ENCODE measurements at regions not wholly inside any gene's neighbourhood (a gene's known extent, or its start where the extent isn't known, plus 50 kb on each side); places are given as distances from the start of the nearest gene placed in this dataset.

- Histone ChIP-seq H4K8ac (replicated peaks; ENCODE audit: insufficient read length, low read depth, low read length) (no peak overlapping the region), H4K20me1 (ENCODE audit: control insufficient read depth, insufficient read depth, insufficient read length) (no peaks in the 10 kb centered on the region), H2BK120ac (ENCODE audit: low read depth, low read length, poor library complexity, severe bottlenecking) (no peak overlapping the region), H3K27ac (ENCODE audit: insufficient read length, low read depth, low read length) (no peak overlapping the region), H3K9ac (ENCODE audit: extremely low read depth, insufficient read length, low read length) (no peak overlapping the region), H2AFZ (ENCODE audit: low read length) (no peak overlapping the region), H3K27me3 (ENCODE audit: insufficient read depth, low read length) (no peaks in the 10 kb centered on the region), H3K79me1 (ENCODE audit: insufficient read depth, low read depth, low read length, poor library complexity, severe bottlenecking) (no peaks in the 10 kb centered on the region), H2BK5ac (ENCODE audit: insufficient read length, low read length) (no peak overlapping the region), H3K4me1 (ENCODE audit: insufficient read depth, low read length) (no peaks in the 10 kb centered on the region), H3K4ac (ENCODE audit: low read depth, low read length) (no peak overlapping the region), H3K56ac (ENCODE audit: insufficient read length, low read depth, low read length) (no peak overlapping the region), H2AK5ac (ENCODE audit: insufficient read length, low read length) (no peak overlapping the region), H3K23me2 (ENCODE audit: insufficient read length, low read depth, low read length, poor library complexity, severe bottlenecking) (no peaks in the 10 kb centered on the region), H3K18ac (ENCODE audit: insufficient read length, low read depth, low read length) (no peak overlapping the region), H3K14ac (ENCODE audit: insufficient read depth, low read length) (no peak overlapping the region), H4K91ac (ENCODE audit: insufficient read length, low read depth, low read length) (no peak overlapping the region), H3K9me3 (ENCODE audit: control insufficient read depth, low read depth, low read length) (no peaks in the 10 kb centered on the region), H3K23ac (ENCODE audit: insufficient read length, low read depth, low read length) (no peak overlapping the region), H2BK20ac (ENCODE audit: low read depth, low read length, poor library complexity, severe bottlenecking) (no peak overlapping the region), H2BK15ac (ENCODE audit: low read depth, low read length) (no peak overlapping the region), H2BK12ac (ENCODE audit: insufficient read length, low read depth, low read length) (no peak overlapping the region), H3K79me2 (ENCODE audit: insufficient read depth, low read length) (no peaks in the 10 kb centered on the region), H3T11ph (ENCODE audit: low read length) (no peak overlapping the region), H3K4me2 (ENCODE audit: insufficient read depth, insufficient read length, low read length) (no peak overlapping the region), H4K5ac (ENCODE audit: insufficient read length, low read depth, low read length) (no peak overlapping the region)
- Mint-ChIP-seq H3K9me3 (no peaks in the 10 kb centered on the region), H3K27ac (no peak overlapping the region), H3K4me1 (no peaks in the 10 kb centered on the region), H3K36me3 (ENCODE audit: insufficient read depth in 1 of 3, low read depth in 3 of 3) (no peaks in the 10 kb centered on the region), H3K27me3 (ENCODE audit: low read depth) (no peaks in the 10 kb centered on the region), H3K4me3 (no peak overlapping the region)
- TF ChIP-seq CTCF (conservative IDR thresholded peaks at IDR 0.05) = no peak
- DNase-seq = no peak
- WGBS (ENCODE audit: extremely low coverage, insufficient read length, low lambda C conversion rate) = no CpG with 5 or more reads among the region's 4 CpGs
Measured at GRCh38 chr2:60699617-60700016, 56.5 kb upstream of the PAPOLG start.

Data from H9 (cell line).